ENCODE measurements at regions not wholly inside any gene's neighbourhood (a gene's known extent, or its start where the extent isn't known, plus 50 kb on each side); places are given as distances from the start of the nearest gene placed in this dataset.
"Not testable (repeated sequence)": the region's sequence is repeated elsewhere in the genome, so short reads cannot be mapped to it uniquely, and the experiment has no call there.

- peak; percentile 54 for DNase-seq (ENCODE audit: low spot score)
These were observed 86.3 kb upstream of the BLID start for GRCh38 chr11:122202161-122202950.

- no peak for DNase-seq (ENCODE audit: low spot score)
These were observed 85.1 kb upstream of the BLID start for GRCh38 chr11:122201106-122201505.

- no peak for DNase-seq (ENCODE audit: low spot score)
These were observed 83.6 kb upstream of the BLID start for GRCh38 chr11:122199661-122200060.

- DNase-seq (ENCODE audit: low spot score), result no peak
These were observed 82.4 kb upstream of the BLID start for GRCh38 chr11:122198291-122198983.

GRCh38 chr11:122197066-122197987 is 81.3 kb upstream of the BLID start:
- DNase-seq (ENCODE audit: low spot score), result peak; percentile 57

- DNase-seq (ENCODE audit: low spot score), result no peak
These were observed 79.8 kb upstream of the BLID start for GRCh38 chr11:122195790-122196189.

GRCh38 chr11:122193881-122194480 is 78.0 kb upstream of the BLID start:
- not testable (repeated sequence) for DNase-seq (ENCODE audit: low spot score)

- DNase-seq (ENCODE audit: low spot score), result no peak
These were observed 77.4 kb upstream of the BLID start for GRCh38 chr11:122193457-122193856.

GRCh38 chr11:122192634-122193255 is 76.7 kb upstream of the BLID start:
- no peak for DNase-seq (ENCODE audit: low spot score)

GRCh38 chr11:122190768-122191167 is 74.8 kb upstream of the BLID start:
- DNase-seq (ENCODE audit: low spot score), result no peak

- DNase-seq (ENCODE audit: low spot score), result peak; percentile 46
These were observed 73.2 kb upstream of the BLID start for GRCh38 chr11:122189229-122189628.

- no peak for DNase-seq (ENCODE audit: low spot score)
These were observed 71.6 kb upstream of the BLID start for GRCh38 chr11:122187373-122188165.

- peak; percentile 38 for DNase-seq (ENCODE audit: low spot score)
These were observed 70.5 kb upstream of the BLID start for GRCh38 chr11:122186439-122187080.

GRCh38 chr11:122183933-122184332 is 67.9 kb upstream of the BLID start:
- DNase-seq (ENCODE audit: low spot score), result no peak

GRCh38 chr11:122181893-122182292 is 65.9 kb upstream of the BLID start:
- no peak for DNase-seq (ENCODE audit: low spot score)

GRCh38 chr11:122181372-122181771 is 65.4 kb upstream of the BLID start:
- DNase-seq (ENCODE audit: low spot score), result no peak

GRCh38 chr11:122179961-122180834 is 64.2 kb upstream of the BLID start:
- peak; percentile 44 for DNase-seq (ENCODE audit: low spot score)

- no peak for DNase-seq (ENCODE audit: low spot score)
These were observed 62.8 kb upstream of the BLID start for GRCh38 chr11:122178795-122179194.

- DNase-seq (ENCODE audit: low spot score), result no peak
These were observed 61.2 kb upstream of the BLID start for GRCh38 chr11:122177238-122177637.
